Neural progenitor cell (in vitro differentiated cells): ENCODE measurements at regions not wholly inside any gene's neighbourhood (a gene's known extent, or its start where the extent isn't known, plus 50 kb on each side); places are given as distances from the start of the nearest gene placed in this dataset.
A peak's percentile ranks its signal among the peaks of the same experiment; 100 is the strongest.

Source experiments
- DNase-seq: peaks from one replicate; pipeline ENCODE4 v3.0.0-alpha.2; 2016; ENCODE audit warnings: low spot score
- H2AFZ ChIP-seq: fragments of 200-600 bp; sonication (generic); replicated peaks from 2 replicates; pipeline ENCODE4 v1.6.1; 2016; ENCODE audit warnings: antibody characterized with exemption
- H3F3A ChIP-seq: fragments of 200-600 bp; sonication (generic); 2 replicates; pipeline ENCODE4 v1.6.1; 2016; ENCODE audit warnings: antibody characterized with exemption, low read depth
- H3K27ac ChIP-seq: fragments of 200-600 bp; sonication (generic); 2 replicates; pipeline ENCODE4 v1.5.1; 2016; ENCODE audit warnings: mild to moderate bottlenecking
- H3K27me3 ChIP-seq: fragments of 200-600 bp; sonication (generic); 2 replicates; pipeline ENCODE4 v1.6.1; 2016; ENCODE audit warnings: mild to moderate bottlenecking, moderate library complexity
- H3K36me3 ChIP-seq: fragments of 200-600 bp; sonication (generic); 2 replicates; pipeline ENCODE4 v1.5.1; 2016
- H3K4me1 ChIP-seq: fragments of 200-600 bp; sonication (generic); 2 replicates; pipeline ENCODE4 v1.6.1; 2016; ENCODE audit warnings: mixed run types
- H3K4me2 ChIP-seq: fragments of 200-600 bp; sonication (generic); 2 replicates; pipeline ENCODE4 v1.6.1; 2016
- H3K4me3 ChIP-seq: fragments of 200-600 bp; sonication (generic); 2 replicates; pipeline ENCODE4 v1.5.1; 2016
- H3K79me2 ChIP-seq: fragments of 200-600 bp; sonication (generic); 2 replicates; pipeline ENCODE4 v1.6.1; 2016; ENCODE audit warnings: low read depth
- H3K9ac ChIP-seq: fragments of 200-600 bp; sonication (generic); 2 replicates; pipeline ENCODE4 v1.6.1; 2016
- H3K9me3 ChIP-seq: fragments of 200-600 bp; sonication (generic); 2 replicates; pipeline ENCODE4 v1.5.1; 2016; ENCODE audit warnings: low read depth
- H4K20me1 ChIP-seq: fragments of 200-600 bp; sonication (generic); 2 replicates; pipeline ENCODE4 v1.6.1; 2016; ENCODE audit warnings: low read depth
- H3K27ac Mint-ChIP-seq: 3 replicates; pipeline ENCODE4 v1.8.0; 2021; ENCODE audit warnings: mixed read lengths
- H3K27me3 Mint-ChIP-seq: 2 replicates; pipeline ENCODE4 v1.8.0; 2022; ENCODE audit warnings: low read depth, mild to moderate bottlenecking, inconsistent platforms, moderate library complexity, mixed read lengths; ENCODE audit not compliant: insufficient read depth
- H3K36me3 Mint-ChIP-seq: 3 replicates; pipeline ENCODE4 v1.8.0; 2021; ENCODE audit warnings: mixed read lengths
- H3K4me1 Mint-ChIP-seq: 3 replicates; pipeline ENCODE4 v1.8.0; 2021; ENCODE audit warnings: mixed read lengths
- H3K4me3 Mint-ChIP-seq: 3 replicates; pipeline ENCODE4 v1.8.0; 2021; ENCODE audit warnings: mild to moderate bottlenecking, moderate library complexity, mixed read lengths
- H3K9me3 Mint-ChIP-seq: 3 replicates; pipeline ENCODE4 v1.8.0; 2020; ENCODE audit warnings: mixed read lengths
- EZH2 ChIP-seq: fragments of 200-600 bp; sonication (generic); IDR thresholded peaks from 2 replicates; pipeline ENCODE4 v1.6.1; 2017; ENCODE audit warnings: antibody characterized with exemption, mild to moderate bottlenecking, moderate library complexity
- EZH2phosphoT487 ChIP-seq: fragments of 200-600 bp; sonication (generic); IDR thresholded peaks from 2 replicates; pipeline ENCODE4 v1.6.1; 2017; ENCODE audit warnings: antibody characterized with exemption
- TF ChIP-seq, protein P1 (sequence below): fragments of 200-600 bp; sonication (generic); IDR thresholded peaks from 2 replicates; pipeline ENCODE4 v1.5.1; 2017; ENCODE audit warnings: antibody characterized with exemption, mild to moderate bottlenecking

DNA sequence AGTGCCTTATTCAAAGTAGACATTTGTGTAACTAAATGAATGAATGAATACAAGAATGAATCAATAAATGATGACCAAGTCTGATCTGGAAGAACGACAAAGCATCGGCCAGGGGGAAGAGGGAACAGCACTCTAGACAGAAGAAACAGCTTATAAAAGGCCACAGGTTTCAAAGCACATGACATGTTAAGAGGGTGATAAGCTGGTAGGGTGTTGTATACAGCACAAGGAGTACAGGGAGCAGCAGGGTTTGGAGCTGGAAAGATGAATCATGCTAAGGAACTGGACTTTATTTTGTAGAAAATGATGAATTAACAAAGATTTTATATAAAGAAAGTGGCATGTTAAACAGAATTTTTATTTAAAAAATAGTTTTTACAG, 302.5 kb downstream of the NUAK1 start:
- TF ChIP-seq EZH2 (no peak), EZH2phosphoT487 (no peak)
- TF ChIP-seq, protein P1, sequence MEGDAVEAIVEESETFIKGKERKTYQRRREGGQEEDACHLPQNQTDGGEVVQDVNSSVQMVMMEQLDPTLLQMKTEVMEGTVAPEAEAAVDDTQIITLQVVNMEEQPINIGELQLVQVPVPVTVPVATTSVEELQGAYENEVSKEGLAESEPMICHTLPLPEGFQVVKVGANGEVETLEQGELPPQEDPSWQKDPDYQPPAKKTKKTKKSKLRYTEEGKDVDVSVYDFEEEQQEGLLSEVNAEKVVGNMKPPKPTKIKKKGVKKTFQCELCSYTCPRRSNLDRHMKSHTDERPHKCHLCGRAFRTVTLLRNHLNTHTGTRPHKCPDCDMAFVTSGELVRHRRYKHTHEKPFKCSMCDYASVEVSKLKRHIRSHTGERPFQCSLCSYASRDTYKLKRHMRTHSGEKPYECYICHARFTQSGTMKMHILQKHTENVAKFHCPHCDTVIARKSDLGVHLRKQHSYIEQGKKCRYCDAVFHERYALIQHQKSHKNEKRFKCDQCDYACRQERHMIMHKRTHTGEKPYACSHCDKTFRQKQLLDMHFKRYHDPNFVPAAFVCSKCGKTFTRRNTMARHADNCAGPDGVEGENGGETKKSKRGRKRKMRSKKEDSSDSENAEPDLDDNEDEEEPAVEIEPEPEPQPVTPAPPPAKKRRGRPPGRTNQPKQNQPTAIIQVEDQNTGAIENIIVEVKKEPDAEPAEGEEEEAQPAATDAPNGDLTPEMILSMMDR = no peak
- Histone ChIP-seq H4K20me1 (no peaks in the 10 kb centered on the region), H3K36me3 (no peaks in the 10 kb centered on the region), H3K4me2 (no peak overlapping the region), H3K4me1 (no peaks in the 10 kb centered on the region), H3K9me3 (no peaks in the 10 kb centered on the region), H3K9ac (no peak overlapping the region), H3K27ac (no peak overlapping the region), H3K79me2 (no peaks in the 10 kb centered on the region), H2AFZ (no peak overlapping the region), H3F3A (no peaks in the 10 kb centered on the region), H3K4me3 (no peak overlapping the region), H3K27me3 (no peaks in the 10 kb centered on the region)
- H3K9me3 Mint-ChIP-seq = peaks cover under 1% of the 10 kb centered on the region
- no peak overlapping the region for H3K4me3 Mint-ChIP-seq
- no peaks in the 10 kb centered on the region for H3K27me3 Mint-ChIP-seq
- H3K36me3 Mint-ChIP-seq = no peaks in the 10 kb centered on the region
- H3K27ac Mint-ChIP-seq = no peak overlapping the region
- DNase-seq = no peak
- peaks cover 9% of the 10 kb centered on the region for H3K4me1 Mint-ChIP-seq

- no peaks in the 10 kb centered on the region for H3K9me3 Mint-ChIP-seq
Measured at GRCh38 chr12:105839629-105840127, 299.1 kb downstream of the NUAK1 start.

DNA sequence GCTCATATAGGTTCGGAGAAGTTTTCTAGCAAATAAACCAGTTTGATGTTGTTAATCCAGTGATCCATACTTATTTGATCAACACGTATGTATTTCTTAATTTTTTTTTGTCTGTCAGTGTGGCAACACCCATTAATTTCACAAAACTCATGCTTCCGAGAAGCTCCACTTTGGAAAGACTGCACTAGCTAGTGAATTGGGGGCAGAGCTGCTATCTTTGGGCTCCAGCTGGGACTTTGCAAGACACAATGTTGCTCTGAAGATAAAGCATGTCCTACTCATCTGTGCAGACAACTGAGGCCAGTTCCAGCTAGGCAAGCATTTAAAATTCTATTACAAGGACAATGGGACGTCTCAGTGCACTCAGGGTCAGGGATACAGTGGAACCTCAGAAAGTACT, 298.4 kb downstream of the NUAK1 start:
- no peak overlapping the region for H3K27ac Mint-ChIP-seq
- Histone ChIP-seq H3K9ac (no peak overlapping the region), H3K36me3 (no peaks in the 10 kb centered on the region), H3F3A (no peaks in the 10 kb centered on the region), H3K4me1 (peaks cover 5% of the 10 kb centered on the region), H4K20me1 (no peaks in the 10 kb centered on the region), H3K9me3 (no peaks in the 10 kb centered on the region), H3K79me2 (no peaks in the 10 kb centered on the region), H3K27me3 (no peaks in the 10 kb centered on the region), H3K27ac (no peak overlapping the region), H3K4me2 (no peak overlapping the region), H2AFZ (no peak overlapping the region), H3K4me3 (no peak overlapping the region)
- DNase-seq = no peak
- H3K9me3 Mint-ChIP-seq = peaks cover 1% of the 10 kb centered on the region
- peaks cover 12% of the 10 kb centered on the region for H3K4me1 Mint-ChIP-seq
- no peak overlapping the region for H3K4me3 Mint-ChIP-seq
- no peak for TF ChIP-seq EZH2
- no peaks in the 10 kb centered on the region for H3K27me3 Mint-ChIP-seq
- H3K36me3 Mint-ChIP-seq = peaks cover 1% of the 10 kb centered on the region

More at GRCh38 chr12:105839629-105840127, 299.1 kb downstream of the NUAK1 start:
- no peaks in the 10 kb centered on the region for H3K9me3 ChIP-seq
- H3F3A ChIP-seq = no peaks in the 10 kb centered on the region
- Mint-ChIP-seq H3K4me1 (peaks cover 11% of the 10 kb centered on the region), H3K36me3 (peaks cover 1% of the 10 kb centered on the region), H3K27me3 (no peaks in the 10 kb centered on the region), H3K4me3 (no peak overlapping the region), H3K27ac (no peak overlapping the region)
- H3K4me3 ChIP-seq = no peak overlapping the region
- no peaks in the 10 kb centered on the region for H3K27me3 ChIP-seq
- no peaks in the 10 kb centered on the region for H3K79me2 ChIP-seq
- no peak overlapping the region for H3K9ac ChIP-seq
- no peaks in the 10 kb centered on the region for H3K36me3 ChIP-seq
- no peak overlapping the region for H2AFZ ChIP-seq
- H4K20me1 ChIP-seq = no peaks in the 10 kb centered on the region
- no peak for DNase-seq
- no peak overlapping the region for H3K4me2 ChIP-seq
- H3K4me1 ChIP-seq = peaks cover 5% of the 10 kb centered on the region
- no peak for TF ChIP-seq EZH2phosphoT487
- no peak for TF ChIP-seq EZH2
- TF ChIP-seq, protein P1 = no peak
- H3K27ac ChIP-seq = no peak overlapping the region

GRCh38 chr12:105841840-105842239, 296.9 kb downstream of the NUAK1 start:
- H3K4me2 ChIP-seq = no peak overlapping the region
- H3K27ac ChIP-seq = no peak overlapping the region
- no peak overlapping the region for H3K27ac Mint-ChIP-seq
- H3K36me3 Mint-ChIP-seq = peaks cover 1% of the 10 kb centered on the region
- H3K9me3 Mint-ChIP-seq = peaks cover 11% of the 10 kb centered on the region
- H3K4me1 ChIP-seq = peaks cover 5% of the 10 kb centered on the region
- H3K79me2 ChIP-seq = no peaks in the 10 kb centered on the region
- no peaks in the 10 kb centered on the region for H3K27me3 ChIP-seq
- H3K4me3 ChIP-seq = no peak overlapping the region
- TF ChIP-seq, protein P1 = no peak
- TF ChIP-seq EZH2 = no peak
- peaks cover 10% of the 10 kb centered on the region for H3K9me3 ChIP-seq
- H4K20me1 ChIP-seq = no peaks in the 10 kb centered on the region
- no peak overlapping the region for H3K9ac ChIP-seq
- no peaks in the 10 kb centered on the region for H3F3A ChIP-seq
- no peak for DNase-seq
- no peaks in the 10 kb centered on the region for H3K36me3 ChIP-seq
- H3K27me3 Mint-ChIP-seq = no peaks in the 10 kb centered on the region
- no peak overlapping the region for H3K4me3 Mint-ChIP-seq
- H2AFZ ChIP-seq = peak overlapping the region; percentile 72
- H3K4me1 Mint-ChIP-seq = peaks cover 12% of the 10 kb centered on the region
